Fibroblast of lung (primary cell): ENCODE measurements at regions not wholly inside any gene's neighbourhood (a gene's known extent, or its start where the extent isn't known, plus 50 kb on each side); places are given as distances from the start of the nearest gene placed in this dataset.

Experiments
- DNase-seq, 2 donors: peaks; one replicate each; pipeline versions ENCODE4 v3.0.0 to v3.0.0-alpha.2; 2010; ENCODE audit warnings: low read depth in 2 of 2
- H2AFZ ChIP-seq: 2 replicates; pipeline ENCODE4 v1.5.1; 2012; ENCODE audit warnings: low read length, control low read depth, inconsistent platforms
- H3K27ac ChIP-seq: 2 replicates; pipeline ENCODE4 v1.5.1; 2011; ENCODE audit warnings: low read length, control low read depth; ENCODE audit not compliant: insufficient read depth
- H3K27me3 ChIP-seq: 2 replicates; pipeline ENCODE4 v1.5.1; 2011; ENCODE audit warnings: mild to moderate bottlenecking, low read length; ENCODE audit not compliant: control insufficient read depth, insufficient read depth
- H3K36me3 ChIP-seq: 2 replicates; pipeline ENCODE4 v1.5.1; 2011; ENCODE audit warnings: low read length; ENCODE audit not compliant: control insufficient read depth, insufficient read depth
- H3K4me1 ChIP-seq: 2 replicates; pipeline ENCODE4 v1.5.1; 2011; ENCODE audit warnings: low read length; ENCODE audit not compliant: control insufficient read depth, insufficient read depth; ENCODE audit errors: extremely low read depth
- H3K4me2 ChIP-seq: 2 replicates; pipeline ENCODE4 v1.5.1; 2011; ENCODE audit warnings: low read length, control low read depth; ENCODE audit not compliant: insufficient read depth; ENCODE audit errors: extremely low read depth
- H3K4me3 ChIP-seq, 4 experiments: fragments of 200-600 bp in 1 of 4; sonication (generic) in 1 of 4; replicated peaks in 1 of 4; 2 replicates each; pipeline ENCODE4 v1.5.1; 2011 to 2016; ENCODE audit warnings: low read length in 4 of 4, low read depth in 3 of 4, mild to moderate bottlenecking in 3 of 4, control low read depth in 2 of 4, inconsistent platforms in 1 of 4, mixed read lengths in 1 of 4; ENCODE audit not compliant: insufficient read depth in 1 of 4; ENCODE audit errors: control extremely low read depth in 1 of 4
- H3K79me2 ChIP-seq: 2 replicates; pipeline ENCODE4 v1.5.1; 2012; ENCODE audit warnings: mild to moderate bottlenecking, low read length, inconsistent platforms; ENCODE audit not compliant: control insufficient read depth, insufficient read depth
- H3K9ac ChIP-seq: 2 replicates; pipeline ENCODE4 v1.5.1; 2011; ENCODE audit warnings: mild to moderate bottlenecking, low read length, control low read depth; ENCODE audit not compliant: insufficient read depth
- H3K9me3 ChIP-seq: 2 replicates; pipeline ENCODE4 v1.5.1; 2012; ENCODE audit warnings: low read depth, low read length; ENCODE audit not compliant: control insufficient read depth, insufficient read depth
- H4K20me1 ChIP-seq: 2 replicates; pipeline ENCODE4 v1.5.1; 2011; ENCODE audit warnings: low read length; ENCODE audit not compliant: control insufficient read depth, insufficient read depth; ENCODE audit errors: extremely low read depth
- EZH2 ChIP-seq: IDR thresholded peaks from 2 replicates; pipeline ENCODE4 v1.5.1; 2012; ENCODE audit warnings: low read length, control low read depth, mild to moderate bottlenecking; ENCODE audit errors: missing control alignments
- TF ChIP-seq, protein P1 (sequence below), 2 donors: IDR thresholded peaks in 1 of 2; conservative IDR thresholded peaks in 1 of 2; 1 replicate in 1 of 2; 2 replicates in 1 of 2; pipeline ENCODE4 v1.5.1; 2011 to 2012; ENCODE audit warnings: low read length in 2 of 2, control low read depth in 1 of 2, inconsistent platforms in 1 of 2, low read depth in 1 of 2, mild to moderate bottlenecking in 1 of 2

DNA sequence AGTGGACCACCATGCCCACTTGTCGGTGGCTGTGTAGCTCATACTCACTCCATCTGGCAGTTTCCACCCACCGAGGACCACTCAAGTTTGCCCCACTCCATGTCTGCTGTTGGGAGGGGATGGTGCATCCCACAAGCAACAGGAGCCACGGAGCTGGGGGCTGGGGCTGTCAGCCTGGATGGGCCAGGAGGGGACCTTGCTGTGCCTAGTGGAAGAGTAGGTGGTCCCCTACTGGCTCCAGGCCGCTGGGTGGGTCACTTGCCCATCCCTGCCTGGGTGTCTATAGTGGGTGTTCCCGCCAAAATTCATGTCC, 57.0 kb downstream of the SMIM38 start:
- Histone ChIP-seq H3K9me3 (no peaks in the 10 kb centered on the region), H2AFZ (no peak overlapping the region), H3K79me2 (no peaks in the 10 kb centered on the region)

DNA sequence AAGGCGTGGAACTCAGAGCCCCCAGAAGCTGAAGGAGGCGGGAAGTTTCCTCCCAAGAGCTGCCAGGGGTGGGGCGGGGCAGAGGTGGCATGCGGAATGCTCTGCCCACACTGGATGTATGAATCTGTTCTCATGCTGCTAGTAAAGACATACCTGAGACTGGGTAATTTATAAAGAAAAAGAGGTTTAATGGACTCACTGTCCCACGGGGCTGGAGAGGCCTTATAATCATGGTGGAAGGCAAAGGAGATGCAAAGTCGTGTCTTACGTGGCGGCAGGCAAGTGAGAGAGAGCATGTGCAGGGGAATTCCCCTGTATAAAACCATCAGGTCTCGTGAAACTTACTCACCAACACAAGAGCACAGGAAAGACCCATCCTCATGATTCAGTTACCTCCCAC, 57.6 kb downstream of the SMIM38 start:
- no peaks in the 10 kb centered on the region for H3K36me3 ChIP-seq
- DNase-seq, result no peak
- no peak overlapping the region for H3K4me3 ChIP-seq
- H3K27ac ChIP-seq, result no peak overlapping the region
- TF ChIP-seq, protein P1, sequence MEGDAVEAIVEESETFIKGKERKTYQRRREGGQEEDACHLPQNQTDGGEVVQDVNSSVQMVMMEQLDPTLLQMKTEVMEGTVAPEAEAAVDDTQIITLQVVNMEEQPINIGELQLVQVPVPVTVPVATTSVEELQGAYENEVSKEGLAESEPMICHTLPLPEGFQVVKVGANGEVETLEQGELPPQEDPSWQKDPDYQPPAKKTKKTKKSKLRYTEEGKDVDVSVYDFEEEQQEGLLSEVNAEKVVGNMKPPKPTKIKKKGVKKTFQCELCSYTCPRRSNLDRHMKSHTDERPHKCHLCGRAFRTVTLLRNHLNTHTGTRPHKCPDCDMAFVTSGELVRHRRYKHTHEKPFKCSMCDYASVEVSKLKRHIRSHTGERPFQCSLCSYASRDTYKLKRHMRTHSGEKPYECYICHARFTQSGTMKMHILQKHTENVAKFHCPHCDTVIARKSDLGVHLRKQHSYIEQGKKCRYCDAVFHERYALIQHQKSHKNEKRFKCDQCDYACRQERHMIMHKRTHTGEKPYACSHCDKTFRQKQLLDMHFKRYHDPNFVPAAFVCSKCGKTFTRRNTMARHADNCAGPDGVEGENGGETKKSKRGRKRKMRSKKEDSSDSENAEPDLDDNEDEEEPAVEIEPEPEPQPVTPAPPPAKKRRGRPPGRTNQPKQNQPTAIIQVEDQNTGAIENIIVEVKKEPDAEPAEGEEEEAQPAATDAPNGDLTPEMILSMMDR (conservative IDR thresholded peaks at IDR 0.05 in 1 of 2, IDR thresholded peaks at IDR 0.05 in 1 of 2; ENCODE audit: low read depth in 1 of 2, low read length in 2 of 2), result no peak
- TF ChIP-seq EZH2, result no peak
- H3K27me3 ChIP-seq, result peaks cover 4% of the 10 kb centered on the region
- no peaks in the 10 kb centered on the region for H3K9me3 ChIP-seq
- no peak overlapping the region for H3K9ac ChIP-seq
- H3K79me2 ChIP-seq, result no peaks in the 10 kb centered on the region
- no peak overlapping the region for H2AFZ ChIP-seq
- no peak overlapping the region for H3K4me2 ChIP-seq
- peaks cover 2% of the 10 kb centered on the region for H3K4me1 ChIP-seq
- H4K20me1 ChIP-seq, result no peaks in the 10 kb centered on the region

More for the DNA sequence above, 57.0 kb downstream of the SMIM38 start:
- H3K4me2 ChIP-seq, result no peak overlapping the region
- peaks cover 2% of the 10 kb centered on the region for H3K4me1 ChIP-seq
- no peaks in the 10 kb centered on the region for H3K36me3 ChIP-seq
- no peak for DNase-seq
- H3K27me3 ChIP-seq, result peaks cover 4% of the 10 kb centered on the region
- H3K27ac ChIP-seq, result no peak overlapping the region
- no peak overlapping the region for H3K4me3 ChIP-seq
- H4K20me1 ChIP-seq, result no peaks in the 10 kb centered on the region
- H3K9ac ChIP-seq, result no peak overlapping the region
- no peak for TF ChIP-seq EZH2
- TF ChIP-seq, protein P1 (conservative IDR thresholded peaks at IDR 0.05 in 1 of 2, IDR thresholded peaks at IDR 0.05 in 1 of 2; ENCODE audit: low read depth in 1 of 2, low read length in 2 of 2), result no peak

- H3K27me3 ChIP-seq, result peaks cover 4% of the 10 kb centered on the region
- no peak overlapping the region for H3K4me3 ChIP-seq
- H3K27ac ChIP-seq, result no peak overlapping the region
- TF ChIP-seq, protein P1 (conservative IDR thresholded peaks at IDR 0.05 in 1 of 2, IDR thresholded peaks at IDR 0.05 in 1 of 2; ENCODE audit: low read depth in 1 of 2, low read length in 2 of 2), result no peak
- no peak overlapping the region for H3K9ac ChIP-seq
- no peaks in the 10 kb centered on the region for H3K36me3 ChIP-seq
- H4K20me1 ChIP-seq, result no peaks in the 10 kb centered on the region
- no peaks in the 10 kb centered on the region for H3K9me3 ChIP-seq
- no peak for DNase-seq
- peaks cover 2% of the 10 kb centered on the region for H3K4me1 ChIP-seq
- H3K79me2 ChIP-seq, result no peaks in the 10 kb centered on the region
- H2AFZ ChIP-seq, result no peak overlapping the region
- no peak overlapping the region for H3K4me2 ChIP-seq
These were observed 58.2 kb downstream of the SMIM38 start for GRCh38 chr11:69213964-69214363.
